SK-N-SH (cell line): ENCODE measurements at regions not wholly inside any gene's neighbourhood (a gene's known extent, or its start where the extent isn't known, plus 50 kb on each side); places are given as distances from the start of the nearest gene placed in this dataset.

Experiments used
- CTCF ChIA-PET: fragments of 300-600, 350-600 bp; formaldehyde crosslinking; extraction: SDS; loops from one replicate; lab custom pipeline; 2021; lab: Yijun Ruan, JAX
- POLR2A ChIA-PET: fragments of 350-600 bp; sonication (Branson Sonifier 250); formaldehyde crosslinking; extraction: SDS; loops from one replicate; lab custom pipeline; 2020; ENCODE audit warnings: antibody characterized with exemption, inconsistent platforms; lab: Yijun Ruan, JAX
- DNase-seq: peaks from one replicate; pipeline ENCODE4 v3.0.0; 2012
- H2AFZ ChIP-seq: fragments of 200-600 bp; sonication (generic); 2 replicates; pipeline ENCODE4 v1.8.1; 2016; ENCODE audit warnings: antibody characterized with exemption, mild to moderate bottlenecking, low read depth
- H3F3A ChIP-seq: fragments of 200-600 bp; sonication (generic); replicated peaks from 2 replicates; pipeline ENCODE3; 2016; ENCODE audit warnings: antibody characterized with exemption, mild to moderate bottlenecking; ENCODE audit not compliant: insufficient read depth
- H3K27ac ChIP-seq, 2 experiments: fragments of 200-500 bp in 1 of 2; fragments of 200-600 bp in 1 of 2; sonication (Bioruptor generic) in 1 of 2; sonication (generic), shearing (Covaris generic) in 1 of 2; 2 replicates each; pipeline versions ENCODE4 v1.5.1 to v1.6.1; 2014 to 2016; ENCODE audit warnings: low read depth in 2 of 2, inconsistent platforms in 1 of 2, low read length in 1 of 2, mild to moderate bottlenecking in 1 of 2, mixed read lengths in 1 of 2
- H3K27me3 ChIP-seq: fragments of 200-600 bp; sonication (generic), shearing (Covaris generic); 2 replicates; pipeline ENCODE4 v1.6.1; 2016; ENCODE audit warnings: mixed run types; ENCODE audit not compliant: insufficient read depth
- H3K36me3 ChIP-seq, 2 experiments: fragments of 200-500 bp in 1 of 2; fragments of 200-600 bp in 1 of 2; sonication (Bioruptor generic) in 1 of 2; sonication (generic) in 1 of 2; replicated peaks in 1 of 2; 2 replicates each; pipeline versions ENCODE3 to v1.5.1; 2014 to 2016; ENCODE audit warnings: low read length in 1 of 2, mild to moderate bottlenecking in 1 of 2; ENCODE audit not compliant: insufficient read depth in 2 of 2, control insufficient read depth in 1 of 2
- H3K4me1 ChIP-seq, 2 experiments: fragments of 200-500 bp in 1 of 2; fragments of 200-600 bp in 1 of 2; sonication (Bioruptor generic) in 1 of 2; sonication (generic), shearing (Covaris generic) in 1 of 2; 2 replicates each; pipeline versions ENCODE4 v1.5.1 to v1.6.1; 2014 to 2016; ENCODE audit warnings: low read depth in 1 of 2, low read length in 1 of 2, mixed run types in 1 of 2; ENCODE audit not compliant: insufficient read depth in 2 of 2, control insufficient read depth in 1 of 2
- H3K4me2 ChIP-seq: fragments of 200-600 bp; sonication (generic), shearing (Covaris generic); 2 replicates; pipeline ENCODE4 v1.6.1; 2017; ENCODE audit warnings: mixed run types
- H3K4me3 ChIP-seq, 2 experiments: fragments of 200-500 bp in 1 of 2; fragments of 200-600 bp in 1 of 2; sonication (Bioruptor generic) in 1 of 2; sonication (generic), shearing (Covaris generic) in 1 of 2; 2 replicates each; pipeline versions ENCODE4 v1.5.1 to v1.8.1; 2014 to 2016; ENCODE audit warnings: low read depth in 2 of 2, inconsistent platforms in 1 of 2, low read length in 1 of 2, mild to moderate bottlenecking in 1 of 2, mixed read lengths in 1 of 2, moderate library complexity in 1 of 2
- H3K79me2 ChIP-seq: fragments of 200-600 bp; sonication (generic); 2 replicates; pipeline ENCODE4 v1.8.1; 2017; ENCODE audit warnings: mild to moderate bottlenecking; ENCODE audit not compliant: insufficient read depth
- H3K9ac ChIP-seq: fragments of 200-600 bp; sonication (generic); 2 replicates; pipeline ENCODE4 v1.6.1; 2017; ENCODE audit warnings: mixed run types
- H3K9me2 ChIP-seq: fragments of 200-600 bp; sonication (generic); 2 replicates; pipeline ENCODE4 v1.6.1; 2017; ENCODE audit warnings: mixed run types
- H3K9me3 ChIP-seq: fragments of 200-600 bp; sonication (generic); 2 replicates; pipeline ENCODE4 v1.6.1; 2017; ENCODE audit warnings: mixed run types, mild to moderate bottlenecking, moderate library complexity
- H4K20me1 ChIP-seq: fragments of 200-600 bp; sonication (generic); 2 replicates; pipeline ENCODE4 v1.6.1; 2017; ENCODE audit warnings: mild to moderate bottlenecking, mixed run types; ENCODE audit not compliant: insufficient read depth
- CHD2 ChIP-seq: fragments of 150-350 bp; IDR thresholded peaks from 2 replicates; pipeline ENCODE4 v1.6.1; 2018; ENCODE audit warnings: low read length; ENCODE audit not compliant: partially characterized antibody
- EZH2phosphoT487 ChIP-seq: fragments of 200-600 bp; sonication (generic); IDR thresholded peaks from 2 replicates; pipeline ENCODE4 v1.6.1; 2017; ENCODE audit warnings: low read depth, mixed run types, mild to moderate bottlenecking, antibody characterized with exemption, moderate library complexity, borderline replicate concordance
- FOSL2 ChIP-seq: IDR thresholded peaks from 2 replicates; pipeline ENCODE4 v1.4.0; 2012; ENCODE audit warnings: low read depth, mild to moderate bottlenecking, moderate library complexity, borderline replicate concordance
- FOXJ3 ChIP-seq: sonication (generic); formaldehyde crosslinking; IDR thresholded peaks from 2 replicates; pipeline ENCODE4 v1.5.1; 2020; ENCODE audit warnings: mild to moderate bottlenecking, missing genetic modification reagents
- GABPA ChIP-seq: IDR thresholded peaks from 2 replicates; pipeline ENCODE4 v1.4.0; 2012; ENCODE audit warnings: low read depth, mild to moderate bottlenecking
- NFIC ChIP-seq: IDR thresholded peaks from 2 replicates; pipeline ENCODE4 v1.4.0; 2012; ENCODE audit warnings: borderline replicate concordance
- POLR2AphosphoS5 ChIP-seq: IDR thresholded peaks from 2 replicates; pipeline ENCODE4 v1.6.1; 2012; ENCODE audit warnings: low read depth, low read length
- RAD21 ChIP-seq: IDR thresholded peaks from 2 replicates; pipeline ENCODE4 v1.6.1; 2012; ENCODE audit warnings: mild to moderate bottlenecking, low read length
- RCOR1 ChIP-seq: fragments of 150-350 bp; IDR thresholded peaks from 2 replicates; pipeline ENCODE4 v1.6.1; 2017; ENCODE audit warnings: antibody characterized with exemption, low read length
- REST ChIP-seq: IDR thresholded peaks from 2 replicates; pipeline ENCODE4 v1.6.1; 2012; ENCODE audit warnings: mild to moderate bottlenecking, low read depth, low read length, moderate library complexity
- RFX5 ChIP-seq: IDR thresholded peaks from 2 replicates; pipeline ENCODE4 v1.6.1; 2012; ENCODE audit warnings: mild to moderate bottlenecking, improper control_type of control experiment, low read length
- RXRA ChIP-seq: IDR thresholded peaks from 2 replicates; pipeline ENCODE4 v1.4.0; 2012; ENCODE audit warnings: low read depth, mild to moderate bottlenecking, borderline replicate concordance
- TAF1 ChIP-seq: IDR thresholded peaks from 2 replicates; pipeline ENCODE4 v1.6.1; 2012; ENCODE audit warnings: low read depth, mild to moderate bottlenecking, low read length, moderate library complexity, borderline replicate concordance
- TCF12 ChIP-seq: IDR thresholded peaks from 2 replicates; pipeline ENCODE4 v1.4.0; 2012
- USF2 ChIP-seq: fragments of 150-350 bp; IDR thresholded peaks from 2 replicates; pipeline ENCODE4 v1.6.1; 2017; ENCODE audit warnings: antibody characterized with exemption, low read length, low read depth, borderline replicate concordance
- WGBS: methylation state at CpG from one replicate; pipeline ENCODE4 v1.1.6; 2017; ENCODE audit warnings: low lambda C conversion rate; 5-methylcytosine and 5-hydroxymethylcytosine counted together
- TF ChIP-seq, protein P1 (sequence below): fragments of 200-600 bp; sonication (generic); IDR thresholded peaks from 2 replicates; pipeline ENCODE4 v1.6.1; 2017; ENCODE audit warnings: antibody characterized with exemption, mild to moderate bottlenecking, moderate library complexity

DNA sequence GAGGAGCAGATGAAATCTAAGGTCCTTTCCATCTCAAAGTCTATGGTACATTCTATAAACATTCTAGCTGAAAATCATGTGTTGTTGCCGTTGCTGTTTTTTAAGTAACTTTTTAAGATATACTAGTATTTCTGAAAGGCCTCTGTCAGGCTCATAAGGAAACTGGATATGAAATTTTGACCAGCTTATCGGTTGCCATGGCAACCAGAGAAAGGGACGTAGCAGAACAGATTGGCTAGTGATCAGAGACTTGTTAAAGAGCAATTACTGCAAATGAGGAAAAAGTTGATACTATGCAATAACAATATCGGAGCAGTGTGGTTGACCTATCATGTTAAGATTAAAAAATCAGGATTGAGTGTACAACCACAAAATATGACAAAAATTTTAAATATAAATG is 57.0 kb upstream of the RNF180 start:
- Histone ChIP-seq H4K20me1 (no peaks in the 10 kb centered on the region), H3K36me3 (no peaks in the 10 kb centered on the region), H3K79me2 (no peaks in the 10 kb centered on the region), H3K4me3 (no peak overlapping the region), H3K4me1 (no peaks in the 10 kb centered on the region), H3K9me3 (no peaks in the 10 kb centered on the region), H3K4me2 (no peak overlapping the region), H3K27me3 (no peaks in the 10 kb centered on the region), H3K9ac (no peak overlapping the region), H3F3A (no peaks in the 10 kb centered on the region), H3K27ac (no peak overlapping the region), H2AFZ (no peak overlapping the region), H3K9me2 (no peaks in the 10 kb centered on the region; the same call in 1 of the 2 replicates)
- WGBS: 0% methylated on average over 4 of the region's 4 CpGs
- no peak for DNase-seq
- POLR2A ChIA-PET: no interaction called here
- CTCF ChIA-PET: no interaction called here
- TF ChIP-seq EZH2phosphoT487: no peak
- TF ChIP-seq USF2: no peak
- TF ChIP-seq, protein P1, sequence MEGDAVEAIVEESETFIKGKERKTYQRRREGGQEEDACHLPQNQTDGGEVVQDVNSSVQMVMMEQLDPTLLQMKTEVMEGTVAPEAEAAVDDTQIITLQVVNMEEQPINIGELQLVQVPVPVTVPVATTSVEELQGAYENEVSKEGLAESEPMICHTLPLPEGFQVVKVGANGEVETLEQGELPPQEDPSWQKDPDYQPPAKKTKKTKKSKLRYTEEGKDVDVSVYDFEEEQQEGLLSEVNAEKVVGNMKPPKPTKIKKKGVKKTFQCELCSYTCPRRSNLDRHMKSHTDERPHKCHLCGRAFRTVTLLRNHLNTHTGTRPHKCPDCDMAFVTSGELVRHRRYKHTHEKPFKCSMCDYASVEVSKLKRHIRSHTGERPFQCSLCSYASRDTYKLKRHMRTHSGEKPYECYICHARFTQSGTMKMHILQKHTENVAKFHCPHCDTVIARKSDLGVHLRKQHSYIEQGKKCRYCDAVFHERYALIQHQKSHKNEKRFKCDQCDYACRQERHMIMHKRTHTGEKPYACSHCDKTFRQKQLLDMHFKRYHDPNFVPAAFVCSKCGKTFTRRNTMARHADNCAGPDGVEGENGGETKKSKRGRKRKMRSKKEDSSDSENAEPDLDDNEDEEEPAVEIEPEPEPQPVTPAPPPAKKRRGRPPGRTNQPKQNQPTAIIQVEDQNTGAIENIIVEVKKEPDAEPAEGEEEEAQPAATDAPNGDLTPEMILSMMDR: no peak
- no peak for TF ChIP-seq FOSL2
- no peak for TF ChIP-seq FOXJ3 (CRISPR knock-in tag)
- TF ChIP-seq GABPA: no peak
- TF ChIP-seq RXRA: no peak
- TF ChIP-seq TAF1: no peak
- no peak for TF ChIP-seq NFIC
- no peak for TF ChIP-seq RFX5
- TF ChIP-seq RAD21: no peak
- TF ChIP-seq RCOR1: no peak
- TF ChIP-seq POLR2AphosphoS5: no peak
- no peak for TF ChIP-seq CHD2
- TF ChIP-seq TCF12: no peak
- TF ChIP-seq REST: no peak
